ENCODE measurements at regions not wholly inside any gene's neighbourhood (a gene's known extent, or its start where the extent isn't known, plus 50 kb on each side); places are given as distances from the start of the nearest gene placed in this dataset.
A peak's percentile ranks its signal among the peaks of the same experiment; 100 is the strongest.
"Not testable (repeated sequence)": the region's sequence is repeated elsewhere in the genome, so short reads cannot be mapped to it uniquely, and the experiment has no call there.

GRCh38 chr4:149870008-149870407 is 54.4 kb upstream of the IQCM start:
- DNase-seq, result no peak

DNA sequence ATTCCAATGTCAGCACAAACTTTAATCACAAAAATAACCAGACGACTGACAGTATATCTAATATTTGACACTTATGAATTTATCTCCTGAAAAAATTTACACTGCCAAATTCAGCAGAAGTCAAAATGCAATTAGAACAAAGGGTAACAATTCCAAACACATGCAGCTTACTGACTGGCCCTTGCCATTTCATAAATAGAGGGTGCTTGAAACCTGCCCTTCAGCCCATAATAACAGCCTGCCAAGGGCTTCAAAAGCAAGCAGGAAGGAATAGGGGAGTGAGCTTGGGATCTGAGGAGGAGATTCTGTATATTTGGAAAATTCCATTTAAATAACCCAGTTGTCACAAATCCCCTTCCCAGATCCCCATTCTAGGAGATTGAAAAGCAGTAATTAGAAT is 66.1 kb upstream of the IQCM start:
- DNase-seq, result no peak

DNA sequence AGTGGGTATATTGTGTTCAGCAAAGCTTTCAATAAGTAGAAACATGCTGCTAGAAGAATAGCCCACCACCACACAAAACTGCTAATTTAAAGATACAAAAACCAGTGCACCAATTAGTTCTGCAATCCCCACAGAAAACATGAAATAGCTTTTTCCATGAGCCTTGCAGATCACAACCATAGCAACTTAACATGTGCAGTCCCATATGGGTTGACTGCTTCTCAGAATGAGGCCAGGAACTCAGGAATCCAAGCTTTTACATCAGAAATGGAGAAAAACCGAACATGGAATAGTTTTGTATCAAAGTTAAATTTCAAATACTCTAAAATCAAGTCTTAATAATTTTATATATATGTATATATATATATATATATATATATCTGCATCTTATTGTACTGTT is 66.6 kb upstream of the IQCM start:
- DNase-seq, result no peak

DNA sequence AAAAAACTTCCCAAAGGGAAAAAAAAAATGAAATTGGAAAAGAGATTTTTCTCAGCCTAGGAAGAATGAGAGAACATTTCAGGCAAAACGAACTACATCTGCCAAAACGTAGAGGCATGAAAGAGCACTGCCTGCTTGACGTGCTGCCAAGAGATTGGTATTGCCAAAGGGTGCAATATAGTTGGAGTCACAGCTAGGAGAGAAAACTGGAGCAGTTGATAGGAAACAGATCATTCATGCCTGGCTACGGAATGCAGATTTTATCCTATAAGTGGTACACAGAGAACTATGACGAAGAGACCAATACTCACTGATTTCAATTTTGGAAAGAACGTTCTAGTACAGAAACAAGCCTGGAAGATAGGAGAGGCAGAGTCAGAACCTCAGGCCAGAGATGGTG is 68.4 kb upstream of the IQCM start:
- DNase-seq, result no peak

GRCh38 chr4:149884529-149885181 is 69.0 kb upstream of the IQCM start:
- no peak for DNase-seq

- DNase-seq, result no peak
Measured at GRCh38 chr4:149885896-149886295, 70.3 kb upstream of the IQCM start.

GRCh38 chr4:149886786-149887490 is 71.3 kb upstream of the IQCM start:
- no peak for DNase-seq

DNA sequence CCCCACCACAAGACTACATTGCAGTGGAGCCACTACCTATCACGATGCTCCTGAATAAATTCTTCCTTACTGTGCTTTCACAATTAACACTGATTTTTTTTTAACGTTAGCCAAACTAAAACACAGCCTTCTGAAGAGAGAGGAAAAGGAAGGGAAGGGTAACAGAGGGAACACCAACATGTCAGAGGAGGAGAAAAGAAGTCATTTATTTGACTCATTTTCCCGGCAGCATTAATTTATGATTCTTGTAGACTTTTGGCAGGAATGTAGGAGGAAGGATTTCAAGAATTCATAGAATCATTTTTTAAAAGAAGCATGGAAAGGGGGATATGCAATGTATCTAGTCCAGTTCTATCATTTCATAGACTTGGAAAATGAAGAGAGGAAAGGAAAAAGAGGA is 74.3 kb upstream of the IQCM start:
- DNase-seq, result no peak

DNA sequence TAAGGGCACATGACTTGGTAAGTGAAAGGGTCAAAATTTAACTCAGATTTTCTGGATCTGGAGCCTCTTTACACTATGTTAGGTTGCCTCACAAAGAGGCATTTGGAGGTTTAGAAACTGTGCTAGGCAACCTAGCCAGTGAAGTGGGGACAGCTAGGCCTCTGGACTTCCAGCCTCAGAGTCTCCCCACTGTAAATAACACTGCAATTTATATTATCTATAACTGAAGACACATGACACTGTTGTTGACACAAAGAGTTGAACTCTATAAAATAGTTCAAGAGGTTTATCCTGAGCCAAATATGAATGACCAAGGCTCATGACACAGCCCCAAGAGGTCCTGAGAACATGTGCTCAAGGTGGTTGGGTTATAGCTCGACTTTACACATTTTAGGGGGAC is 74.9 kb upstream of the IQCM start:
- DNase-seq, result no peak

DNA sequence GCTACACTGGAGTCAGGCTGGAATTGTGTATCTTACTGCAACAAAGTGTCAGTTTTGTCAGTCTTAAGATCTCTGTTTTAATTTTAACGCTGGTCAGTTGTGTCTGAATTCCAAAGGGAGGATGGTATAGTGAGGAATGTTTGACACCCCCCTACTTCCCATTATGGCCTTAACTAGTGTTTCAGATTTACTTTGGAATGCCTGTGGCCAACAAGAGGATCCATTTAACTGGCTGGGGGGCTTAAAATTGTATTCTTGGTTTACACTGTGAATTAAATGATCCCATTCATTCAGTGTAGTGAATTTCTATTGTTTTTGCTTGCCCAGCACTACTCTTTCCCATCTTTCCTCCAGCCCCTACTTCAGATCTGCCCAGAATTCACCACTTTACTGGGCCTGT is 75.8 kb upstream of the IQCM start:
- no peak for DNase-seq

GRCh38 chr4:149896432-149896831 is 80.8 kb upstream of the IQCM start:
- DNase-seq, result peak; percentile 48

- peak; percentile 33 for DNase-seq
Measured at GRCh38 chr4:149897783-149898182, 82.1 kb upstream of the IQCM start.

DNA sequence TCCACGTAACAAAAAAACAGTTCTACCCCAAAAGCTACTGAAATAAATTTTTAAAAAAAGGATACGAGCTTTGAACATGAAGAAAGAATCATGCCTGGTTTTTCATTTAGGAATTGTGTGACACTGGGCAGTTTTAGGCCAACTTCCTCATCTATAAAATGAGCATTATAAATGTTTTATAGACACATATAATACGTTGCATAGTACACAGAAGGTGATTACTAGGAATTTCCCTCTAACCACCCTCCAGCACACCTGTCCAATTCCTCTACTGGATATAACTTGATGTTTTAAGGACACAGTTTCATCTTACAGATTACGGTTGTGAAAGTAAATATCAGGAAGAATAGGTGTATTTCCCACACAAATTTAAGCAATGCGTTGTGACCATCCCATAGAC is 85.5 kb upstream of the IQCM start:
- no peak for DNase-seq

DNA sequence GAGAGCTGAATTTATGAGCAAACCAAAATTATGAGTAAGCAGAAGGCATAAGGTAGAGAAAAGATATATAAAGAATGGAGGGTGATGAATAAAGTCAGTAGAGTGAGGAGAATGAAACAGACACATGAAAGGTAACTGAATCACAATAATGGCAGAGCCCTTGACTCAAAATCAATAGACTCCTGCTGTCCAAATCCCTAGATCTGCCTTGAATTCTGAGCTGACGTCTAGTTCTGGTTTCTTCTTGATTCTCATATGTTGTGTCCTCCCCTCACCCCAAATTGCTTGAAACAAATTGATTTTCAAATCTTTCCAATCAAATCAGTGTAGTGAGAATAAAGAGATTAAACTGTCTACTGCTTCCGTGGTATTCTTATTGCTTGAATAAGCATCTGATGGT is 86.6 kb upstream of the IQCM start:
- DNase-seq, result no peak

- DNase-seq, result no peak
Measured at GRCh38 chr4:149910177-149910576, 94.5 kb upstream of the IQCM start.

DNA sequence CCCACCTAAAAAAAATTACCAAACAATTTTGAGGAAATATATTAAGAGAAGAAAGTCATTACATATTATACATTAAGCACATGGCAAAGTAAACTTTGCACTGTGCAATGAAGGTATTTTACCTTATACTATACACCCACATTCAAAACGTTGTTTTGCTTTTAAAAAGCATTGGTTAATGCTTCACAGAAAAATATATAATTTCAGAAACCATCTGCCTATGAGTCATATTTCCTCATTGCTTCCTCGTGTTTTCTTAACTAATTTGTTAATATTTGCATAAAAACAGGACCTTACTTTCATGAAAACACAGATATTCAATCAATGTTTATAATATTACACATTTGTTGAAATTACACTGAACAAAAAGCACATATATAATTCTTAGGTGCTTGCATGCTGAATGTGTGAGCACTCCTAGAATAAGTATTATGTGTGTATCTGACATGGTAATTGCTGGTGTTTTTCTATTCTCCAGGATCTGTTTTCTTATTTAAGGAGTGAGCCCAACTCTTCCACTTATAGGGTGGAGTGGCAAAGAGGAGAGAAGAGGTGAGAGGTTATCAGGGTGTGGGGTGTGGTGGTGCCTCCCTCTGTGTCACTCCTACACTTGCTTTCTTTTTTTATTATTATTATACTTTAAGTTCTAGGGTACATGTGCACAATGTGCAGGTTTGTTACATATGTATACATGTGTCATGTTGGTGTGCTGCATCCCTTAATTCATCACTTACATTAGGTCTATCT is 95.1 kb upstream of the IQCM start:
- no peak for DNase-seq

DNA sequence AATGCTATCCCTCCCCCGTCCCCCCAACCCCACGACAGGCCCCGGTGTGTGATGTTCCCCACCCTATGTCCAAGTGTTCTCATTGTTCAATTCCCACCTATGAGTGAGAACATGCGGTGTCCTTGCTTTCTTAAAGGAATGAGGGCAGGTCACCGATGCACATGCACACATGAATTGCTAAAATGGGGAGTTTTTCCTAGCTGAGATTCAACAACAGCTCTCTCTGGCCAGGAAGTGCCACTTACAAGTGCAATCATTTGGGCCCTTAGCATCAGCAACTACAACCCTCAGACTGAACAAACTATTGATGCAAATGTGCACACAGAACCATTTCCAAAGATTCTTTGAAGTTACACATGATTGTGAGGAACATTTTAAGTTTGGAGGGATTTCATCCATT is 95.7 kb upstream of the IQCM start:
- no peak for DNase-seq

DNA sequence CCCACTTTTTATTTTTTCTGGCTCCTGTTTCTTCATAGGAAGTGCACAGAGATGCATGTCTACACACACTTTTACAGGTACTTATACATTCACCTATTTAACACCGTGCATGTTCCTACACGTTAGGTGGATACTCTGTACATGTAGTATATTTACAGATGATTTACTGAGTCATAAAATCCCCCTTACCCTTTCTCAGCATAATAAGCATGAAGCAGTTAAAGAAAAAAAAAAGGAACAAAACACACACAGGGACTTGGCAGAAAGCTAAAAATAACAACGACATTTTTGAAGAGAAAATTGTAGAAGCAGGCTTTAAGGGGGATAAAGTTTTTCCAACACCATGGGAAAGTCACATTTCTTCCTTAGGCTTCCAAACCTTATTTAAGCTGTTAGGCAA is 96.4 kb upstream of the IQCM start:
- no peak for DNase-seq

- peak; percentile 79 for DNase-seq
Measured at GRCh38 chr4:149914119-149915115, 98.8 kb upstream of the IQCM start.

DNA sequence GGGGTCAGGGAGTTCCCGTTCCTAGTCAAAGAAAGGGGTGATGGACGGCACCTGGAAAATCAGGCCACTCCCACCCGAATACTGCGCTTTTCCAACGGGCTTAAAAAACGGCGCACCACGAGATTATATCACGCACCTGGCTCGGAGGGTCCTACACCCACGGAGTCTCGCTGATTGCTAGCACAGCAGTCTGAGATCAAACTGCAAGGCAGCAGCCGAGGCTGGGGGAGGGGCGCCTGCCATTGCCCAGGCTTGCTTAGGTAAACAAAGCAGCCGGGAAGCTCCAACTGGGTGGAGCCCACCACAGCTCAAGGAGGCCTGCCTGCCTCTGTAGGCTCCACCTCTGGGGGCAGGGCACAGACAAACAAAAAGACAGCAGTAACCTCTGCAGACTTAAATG is 100.1 kb upstream of the IQCM start:
- DNase-seq, result not testable (repeated sequence)

DNA sequence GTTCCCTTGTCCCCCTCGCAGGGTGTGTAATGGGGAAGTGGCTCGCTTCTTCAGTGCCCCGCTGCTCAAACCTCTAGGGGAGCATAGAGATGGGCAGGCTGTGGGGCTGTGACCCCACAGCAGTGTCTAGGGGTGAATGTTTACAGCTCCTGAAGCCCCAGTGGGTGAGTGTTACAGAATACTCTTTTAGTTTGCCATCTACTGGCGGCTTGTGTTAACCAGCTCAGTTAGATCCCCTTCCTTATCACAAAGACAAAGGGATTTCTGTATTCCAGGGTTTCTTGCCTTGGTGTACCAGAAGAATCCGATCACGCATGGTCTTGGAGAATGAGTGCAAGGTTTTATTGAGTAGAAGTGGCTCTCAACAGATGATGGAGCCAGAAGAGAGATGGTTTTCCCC is 108.1 kb upstream of the IQCM start:
- no peak for DNase-seq

DNA sequence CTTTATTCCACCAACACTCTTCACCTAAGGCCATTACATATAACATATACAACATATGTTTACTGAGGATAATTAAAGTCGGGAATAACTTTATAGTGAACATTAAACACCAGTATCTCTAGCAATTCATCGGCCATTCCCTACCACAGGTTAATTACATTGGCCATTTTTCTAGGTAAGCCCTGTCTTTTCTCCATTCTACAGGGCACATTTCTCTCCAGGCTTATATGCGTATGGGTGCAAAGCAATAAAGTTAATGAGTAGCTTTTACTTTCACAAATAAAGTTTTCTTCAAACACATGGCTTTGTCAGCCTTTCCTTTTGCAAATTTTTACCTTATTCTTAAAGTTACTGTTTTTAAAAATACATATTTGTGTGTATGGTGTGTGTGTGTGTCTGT is 111.9 kb upstream of the IQCM start:
- no peak for DNase-seq

GRCh38 chr4:149928507-149928906 is 112.9 kb upstream of the IQCM start:
- no peak for DNase-seq

Data from NCI-H82 (cell line).